ENCODE measurements at regions not wholly inside any gene's neighbourhood (a gene's known extent, or its start where the extent isn't known, plus 50 kb on each side); places are given as distances from the start of the nearest gene placed in this dataset.

DNA sequence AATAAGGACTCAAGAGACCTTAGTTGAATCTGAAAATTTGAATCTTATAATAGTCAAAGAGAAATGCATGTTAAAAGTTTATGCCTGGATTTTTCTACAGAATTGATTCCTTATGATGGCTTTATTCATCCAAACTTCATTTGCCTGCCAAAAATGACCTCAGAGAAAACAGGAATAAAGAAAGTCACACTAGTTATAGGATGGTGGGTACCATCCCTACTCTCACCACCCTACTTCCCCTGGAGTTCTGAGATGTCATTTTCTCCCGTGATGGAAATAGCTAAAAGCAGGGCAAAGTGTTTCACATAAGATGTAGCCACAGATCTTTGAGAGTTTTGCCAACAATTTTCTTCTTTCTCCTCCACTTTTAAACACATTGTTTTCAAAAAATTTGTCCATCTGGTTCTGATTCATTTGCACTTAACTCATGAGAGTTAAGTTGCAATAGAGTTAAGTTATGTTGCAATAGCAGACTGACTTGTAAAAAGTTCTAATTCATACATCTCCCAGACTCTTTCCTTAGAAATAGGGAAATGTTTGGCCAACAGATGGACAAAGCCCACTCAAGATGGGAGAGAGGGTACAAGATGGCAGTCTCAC, 384.6 kb downstream of the PLPP3 start:
- Histone ChIP-seq H3K27ac (replicated peaks) (no peak overlapping the region), H3K27me3 (ENCODE audit: insufficient read depth, poor library complexity, severe bottlenecking) (peaks cover 3% of the 10 kb centered on the region), H3K4me3 (replicated peaks; ENCODE audit: insufficient read depth, low read length) (no peak overlapping the region)
- no peak for DNase-seq (ENCODE audit: low read depth in 1 of 2, low spot score in 1 of 2)
- TF ChIP-seq, protein P1, sequence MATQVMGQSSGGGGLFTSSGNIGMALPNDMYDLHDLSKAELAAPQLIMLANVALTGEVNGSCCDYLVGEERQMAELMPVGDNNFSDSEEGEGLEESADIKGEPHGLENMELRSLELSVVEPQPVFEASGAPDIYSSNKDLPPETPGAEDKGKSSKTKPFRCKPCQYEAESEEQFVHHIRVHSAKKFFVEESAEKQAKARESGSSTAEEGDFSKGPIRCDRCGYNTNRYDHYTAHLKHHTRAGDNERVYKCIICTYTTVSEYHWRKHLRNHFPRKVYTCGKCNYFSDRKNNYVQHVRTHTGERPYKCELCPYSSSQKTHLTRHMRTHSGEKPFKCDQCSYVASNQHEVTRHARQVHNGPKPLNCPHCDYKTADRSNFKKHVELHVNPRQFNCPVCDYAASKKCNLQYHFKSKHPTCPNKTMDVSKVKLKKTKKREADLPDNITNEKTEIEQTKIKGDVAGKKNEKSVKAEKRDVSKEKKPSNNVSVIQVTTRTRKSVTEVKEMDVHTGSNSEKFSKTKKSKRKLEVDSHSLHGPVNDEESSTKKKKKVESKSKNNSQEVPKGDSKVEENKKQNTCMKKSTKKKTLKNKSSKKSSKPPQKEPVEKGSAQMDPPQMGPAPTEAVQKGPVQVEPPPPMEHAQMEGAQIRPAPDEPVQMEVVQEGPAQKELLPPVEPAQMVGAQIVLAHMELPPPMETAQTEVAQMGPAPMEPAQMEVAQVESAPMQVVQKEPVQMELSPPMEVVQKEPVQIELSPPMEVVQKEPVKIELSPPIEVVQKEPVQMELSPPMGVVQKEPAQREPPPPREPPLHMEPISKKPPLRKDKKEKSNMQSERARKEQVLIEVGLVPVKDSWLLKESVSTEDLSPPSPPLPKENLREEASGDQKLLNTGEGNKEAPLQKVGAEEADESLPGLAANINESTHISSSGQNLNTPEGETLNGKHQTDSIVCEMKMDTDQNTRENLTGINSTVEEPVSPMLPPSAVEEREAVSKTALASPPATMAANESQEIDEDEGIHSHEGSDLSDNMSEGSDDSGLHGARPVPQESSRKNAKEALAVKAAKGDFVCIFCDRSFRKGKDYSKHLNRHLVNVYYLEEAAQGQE (IDR thresholded peaks at IDR 0.05; ENCODE audit: insufficient replicate concordance, low read depth) = no peak
- no peak for TF ChIP-seq POLR2AphosphoS5 (IDR thresholded peaks at IDR 0.05; ENCODE audit: low read depth)
- TF ChIP-seq, protein P2, sequence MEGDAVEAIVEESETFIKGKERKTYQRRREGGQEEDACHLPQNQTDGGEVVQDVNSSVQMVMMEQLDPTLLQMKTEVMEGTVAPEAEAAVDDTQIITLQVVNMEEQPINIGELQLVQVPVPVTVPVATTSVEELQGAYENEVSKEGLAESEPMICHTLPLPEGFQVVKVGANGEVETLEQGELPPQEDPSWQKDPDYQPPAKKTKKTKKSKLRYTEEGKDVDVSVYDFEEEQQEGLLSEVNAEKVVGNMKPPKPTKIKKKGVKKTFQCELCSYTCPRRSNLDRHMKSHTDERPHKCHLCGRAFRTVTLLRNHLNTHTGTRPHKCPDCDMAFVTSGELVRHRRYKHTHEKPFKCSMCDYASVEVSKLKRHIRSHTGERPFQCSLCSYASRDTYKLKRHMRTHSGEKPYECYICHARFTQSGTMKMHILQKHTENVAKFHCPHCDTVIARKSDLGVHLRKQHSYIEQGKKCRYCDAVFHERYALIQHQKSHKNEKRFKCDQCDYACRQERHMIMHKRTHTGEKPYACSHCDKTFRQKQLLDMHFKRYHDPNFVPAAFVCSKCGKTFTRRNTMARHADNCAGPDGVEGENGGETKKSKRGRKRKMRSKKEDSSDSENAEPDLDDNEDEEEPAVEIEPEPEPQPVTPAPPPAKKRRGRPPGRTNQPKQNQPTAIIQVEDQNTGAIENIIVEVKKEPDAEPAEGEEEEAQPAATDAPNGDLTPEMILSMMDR (IDR thresholded peaks at IDR 0.05; ENCODE audit: insufficient read depth, low read length) = no peak
- no peak for TF ChIP-seq SPI1 (IDR thresholded peaks at IDR 0.05; ENCODE audit: borderline replicate concordance, low read depth)
- TF ChIP-seq GABPA (IDR thresholded peaks at IDR 0.05; ENCODE audit: low read depth) = no peak

DNA sequence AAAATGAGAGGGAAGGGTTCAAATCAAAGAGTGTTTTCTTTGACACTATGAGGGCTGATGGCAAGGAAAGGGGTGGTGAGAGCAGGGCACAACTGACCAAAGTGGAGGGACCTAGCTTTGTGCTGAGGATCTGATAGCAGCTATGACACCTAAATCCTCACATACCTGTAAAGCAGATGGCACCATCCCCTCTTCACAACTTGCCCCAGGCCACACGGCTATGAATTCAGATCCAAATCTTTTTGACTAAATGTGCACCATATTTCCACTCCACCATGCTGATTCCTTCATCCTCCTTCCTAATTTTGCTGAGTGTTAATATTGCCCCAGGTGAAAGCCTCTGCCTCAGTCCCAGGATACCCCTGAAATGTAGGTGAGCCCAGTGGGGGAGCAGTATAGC, 385.7 kb downstream of the PLPP3 start:
- no peak for DNase-seq (ENCODE audit: low read depth in 1 of 2, low spot score in 1 of 2)

DNA sequence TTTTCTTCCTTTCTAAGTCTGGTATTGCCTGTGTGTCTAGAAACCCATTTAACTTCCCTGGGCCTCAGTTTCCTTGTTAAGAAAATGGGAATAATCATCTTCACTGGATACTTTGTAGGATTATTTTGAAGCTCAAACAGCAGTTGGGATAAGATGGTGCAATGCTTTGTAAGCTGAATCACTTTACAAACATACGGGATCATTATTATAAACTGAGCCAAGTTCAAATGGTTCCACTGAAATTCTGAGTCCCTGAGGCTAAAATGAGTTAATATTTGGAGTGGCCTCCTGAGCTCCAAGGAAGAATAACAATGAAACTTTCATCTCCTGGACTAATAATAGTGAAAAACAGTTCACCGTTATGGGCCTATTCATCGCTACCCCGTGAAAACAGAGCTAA, 388.0 kb downstream of the PLPP3 start:
- Histone ChIP-seq H3K27me3 (ENCODE audit: insufficient read depth, poor library complexity, severe bottlenecking) (peaks cover 3% of the 10 kb centered on the region), H3K27ac (replicated peaks) (no peak overlapping the region), H3K4me3 (replicated peaks; ENCODE audit: insufficient read depth, low read length) (no peak overlapping the region)
- no peak for DNase-seq (ENCODE audit: low read depth in 1 of 2, low spot score in 1 of 2)
- no peak for TF ChIP-seq GABPA (IDR thresholded peaks at IDR 0.05; ENCODE audit: low read depth)
- no peak for TF ChIP-seq POLR2AphosphoS5 (IDR thresholded peaks at IDR 0.05; ENCODE audit: low read depth)
- TF ChIP-seq SPI1 (IDR thresholded peaks at IDR 0.05; ENCODE audit: borderline replicate concordance, low read depth) = no peak
- TF ChIP-seq, protein P2 (IDR thresholded peaks at IDR 0.05; ENCODE audit: insufficient read depth, low read length) = no peak
- TF ChIP-seq, protein P1 (IDR thresholded peaks at IDR 0.05; ENCODE audit: insufficient replicate concordance, low read depth) = no peak

More for the DNA sequence above, 385.7 kb downstream of the PLPP3 start:
- Histone ChIP-seq H3K4me3 (replicated peaks; ENCODE audit: insufficient read depth, low read length) (no peak overlapping the region), H3K27me3 (ENCODE audit: insufficient read depth, poor library complexity, severe bottlenecking) (peaks cover 3% of the 10 kb centered on the region), H3K27ac (replicated peaks) (no peak overlapping the region)
- TF ChIP-seq, protein P2 (IDR thresholded peaks at IDR 0.05; ENCODE audit: insufficient read depth, low read length) = no peak
- no peak for TF ChIP-seq GABPA (IDR thresholded peaks at IDR 0.05; ENCODE audit: low read depth)
- TF ChIP-seq, protein P1 (IDR thresholded peaks at IDR 0.05; ENCODE audit: insufficient replicate concordance, low read depth) = no peak
- no peak for TF ChIP-seq SPI1 (IDR thresholded peaks at IDR 0.05; ENCODE audit: borderline replicate concordance, low read depth)
- no peak for TF ChIP-seq POLR2AphosphoS5 (IDR thresholded peaks at IDR 0.05; ENCODE audit: low read depth)
